Fibroblast of the aortic adventitia (primary cell): ENCODE measurements at regions not wholly inside any gene's neighbourhood (a gene's known extent, or its start where the extent isn't known, plus 50 kb on each side); places are given as distances from the start of the nearest gene placed in this dataset.

Experiments
- DNase-seq: peaks from one replicate; pipeline ENCODE4 v3.0.0-alpha.2; 2010; ENCODE audit warnings: low read depth
- H3K4me3 ChIP-seq: 2 replicates; pipeline ENCODE4 v1.5.1; 2011; ENCODE audit warnings: low read depth, mild to moderate bottlenecking, control low read depth, low read length, moderate library complexity
- CTCF ChIP-seq: IDR thresholded peaks from 2 replicates; pipeline ENCODE4 v1.5.1; 2011; ENCODE audit warnings: mild to moderate bottlenecking, low read length, control low read depth, inconsistent platforms; ENCODE audit not compliant: insufficient read depth

GRCh38 chr18:27899893-27900292, 277.0 kb downstream of the CDH2 start:
- DNase-seq: no peak
- no peak overlapping the region for H3K4me3 ChIP-seq
- TF ChIP-seq CTCF: no peak

GRCh38 chr18:27894746-27895145, 282.2 kb downstream of the CDH2 start:
- TF ChIP-seq CTCF: no peak
- DNase-seq: no peak
- no peak overlapping the region for H3K4me3 ChIP-seq

DNA sequence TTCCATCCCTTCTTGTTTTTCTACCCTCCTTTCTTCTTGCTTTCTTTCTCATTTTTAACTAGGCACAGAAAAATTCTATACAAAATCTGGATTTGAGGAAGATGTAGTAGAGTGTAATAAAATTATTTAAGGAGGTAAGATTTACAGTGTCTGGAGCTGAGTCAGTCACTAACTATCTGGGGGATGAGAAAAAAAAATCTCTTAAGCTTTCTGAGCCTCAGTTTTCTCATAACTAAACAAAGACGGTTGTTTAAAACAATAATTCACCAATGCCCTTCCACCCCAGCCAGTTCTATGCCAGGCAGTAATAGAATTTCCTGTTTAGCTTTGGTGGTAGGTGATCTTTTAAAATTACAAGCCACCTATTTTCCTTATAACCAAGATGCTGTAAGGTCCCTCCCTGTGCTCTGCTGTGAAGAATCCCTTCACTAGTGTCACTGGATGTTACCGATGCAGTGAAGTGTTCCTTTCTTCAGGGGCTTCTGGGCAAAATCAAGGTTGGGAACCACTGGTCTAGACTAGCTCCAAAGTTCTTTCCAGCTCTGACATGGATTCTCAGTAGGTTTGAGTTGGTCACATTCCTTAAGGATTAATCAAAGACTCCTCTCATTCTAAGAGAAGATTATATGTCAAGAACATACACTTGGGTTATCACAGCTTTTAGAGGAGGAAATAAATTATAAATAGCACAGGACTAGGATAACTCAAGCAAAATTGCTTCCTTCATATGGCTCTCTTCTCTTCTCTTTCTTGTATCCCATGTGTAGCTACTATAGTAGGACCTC, 289.0 kb downstream of the CDH2 start:
- H3K4me3 ChIP-seq: no peak overlapping the region
- no peak for DNase-seq
- TF ChIP-seq CTCF: no peak

- no peak for DNase-seq
- no peak for TF ChIP-seq CTCF
- H3K4me3 ChIP-seq: no peak overlapping the region
These were observed 289.6 kb downstream of the CDH2 start for GRCh38 chr18:27887287-27887686.

DNA sequence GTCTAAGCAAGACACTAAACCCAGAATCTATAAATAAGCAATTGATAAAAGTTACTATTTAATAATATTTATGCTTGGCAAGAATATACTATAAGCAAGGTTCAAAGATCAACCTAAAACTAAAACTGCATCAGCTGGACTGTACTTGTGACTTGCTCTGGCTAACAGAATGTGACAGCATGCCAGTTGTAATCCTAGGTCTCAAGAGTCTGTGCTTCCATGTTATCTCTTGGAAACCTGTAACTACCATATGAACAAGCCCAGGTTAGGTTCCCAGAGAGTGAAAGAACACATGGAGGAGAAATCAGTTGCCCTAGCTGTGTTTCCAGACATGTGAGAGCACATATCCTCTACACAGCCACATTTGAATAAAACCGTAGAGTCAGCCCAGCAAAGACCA, 297.4 kb downstream of the CDH2 start:
- no peak overlapping the region for H3K4me3 ChIP-seq
- TF ChIP-seq CTCF: no peak
- no peak for DNase-seq

GRCh38 chr18:27871726-27872125, 305.2 kb downstream of the CDH2 start:
- H3K4me3 ChIP-seq: no peak overlapping the region
- no peak for TF ChIP-seq CTCF
- DNase-seq: no peak

GRCh38 chr18:27869735-27870134, 307.2 kb downstream of the CDH2 start:
- TF ChIP-seq CTCF: no peak
- DNase-seq: no peak
- no peak overlapping the region for H3K4me3 ChIP-seq
